IMR-90 (cell line): ENCODE measurements at regions not wholly inside any gene's neighbourhood (a gene's known extent, or its start where the extent isn't known, plus 50 kb on each side); places are given as distances from the start of the nearest gene placed in this dataset.

ENCODE experiments used
- ATAC-seq: fragments of 200-7000 bp; cut with Tn5 transposase; 2 replicates; pipeline ENCODE4 v1.9.1; 2020; ENCODE audit warnings: low read depth, mild to moderate bottlenecking, moderate library complexity
- BruUV-seq: library from RNA; stranded (reverse); fragments of 400-500 nt; replicated peaks from 2 replicates; lab custom pipeline; 2021; lab: Mats Ljungman, UMichigan
- CTCF ChIA-PET: fragments of 300-600 bp; formaldehyde crosslinking; extraction: SDS; loops from one replicate; lab custom pipeline; 2021; ENCODE audit warnings: antibody characterized with exemption; lab: Yijun Ruan, JAX
- POLR2A ChIA-PET: fragments of 300-600 bp; sonication (Branson Sonifier 250); formaldehyde crosslinking; loops from one replicate; lab custom pipeline; 2022; ENCODE audit warnings: antibody characterized with exemption; ENCODE audit not compliant: unreplicated experiment; lab: Charles Lee
- DNase-seq: peaks from one replicate; pipeline ENCODE4 v3.0.0; 2013
- H2AFZ ChIP-seq: replicated peaks from 2 replicates; pipeline ENCODE3; 2013; ENCODE audit warnings: low read length, mild to moderate bottlenecking; ENCODE audit not compliant: poor library complexity
- H2AK5ac ChIP-seq: 2 replicates; pipeline ENCODE4 v1.6.1; 2013; ENCODE audit warnings: low read depth, low read length, inconsistent platforms
- H2AK9ac ChIP-seq: replicated peaks from 2 replicates; pipeline ENCODE3; 2013; ENCODE audit warnings: mild to moderate bottlenecking, low read depth, low read length, moderate library complexity; ENCODE audit not compliant: poor library complexity
- H2BK120ac ChIP-seq: 2 replicates; pipeline ENCODE4 v1.6.1; 2013; ENCODE audit warnings: low read depth, low read length, inconsistent platforms
- H2BK15ac ChIP-seq: 3 replicates; pipeline ENCODE4 v1.6.1; 2013; ENCODE audit warnings: low read depth, low read length, inconsistent platforms
- H2BK20ac ChIP-seq: 2 replicates; pipeline ENCODE4 v1.6.1; 2013; ENCODE audit warnings: low read depth, mild to moderate bottlenecking, inconsistent platforms, low read length, moderate library complexity
- H2BK5ac ChIP-seq: 2 replicates; pipeline ENCODE4 v1.6.1; 2013; ENCODE audit warnings: mild to moderate bottlenecking, low read depth, low read length, inconsistent platforms; ENCODE audit not compliant: poor library complexity, severe bottlenecking
- H3K14ac ChIP-seq: replicated peaks from 2 replicates; pipeline ENCODE4 v1.6.1; 2013; ENCODE audit warnings: low read depth, low read length, inconsistent platforms
- H3K18ac ChIP-seq: 2 replicates; pipeline ENCODE4 v1.6.1; 2013; ENCODE audit warnings: low read depth, low read length, control low read depth
- H3K23ac ChIP-seq: 2 replicates; pipeline ENCODE4 v1.6.1; 2013; ENCODE audit warnings: low read depth, low read length, inconsistent platforms
- H3K27ac ChIP-seq: 2 replicates; pipeline ENCODE4 v1.5.1; 2013; ENCODE audit warnings: mild to moderate bottlenecking, control low read depth, low read length; ENCODE audit not compliant: insufficient read depth
- H3K27me3 ChIP-seq: 2 replicates; pipeline ENCODE4 v1.6.1; 2013; ENCODE audit warnings: low read length; ENCODE audit not compliant: control insufficient read depth, insufficient read depth
- H3K36me3 ChIP-seq: 2 replicates; pipeline ENCODE4 v1.6.1; 2013; ENCODE audit warnings: low read length, mixed read lengths; ENCODE audit not compliant: control insufficient read depth, insufficient read depth
- H3K4ac ChIP-seq: 2 replicates; pipeline ENCODE4 v1.6.1; 2013; ENCODE audit warnings: low read depth, low read length, inconsistent platforms
- H3K4me1 ChIP-seq: 2 replicates; pipeline ENCODE4 v1.6.1; 2013; ENCODE audit warnings: low read length, mixed read lengths; ENCODE audit not compliant: control insufficient read depth, insufficient read depth
- H3K4me2 ChIP-seq: 2 replicates; pipeline ENCODE4 v1.6.1; 2013; ENCODE audit warnings: low read depth, mild to moderate bottlenecking, control low read depth, low read length, moderate library complexity
- H3K4me3 ChIP-seq: 2 replicates; pipeline ENCODE4 v1.5.1; 2013; ENCODE audit warnings: low read depth, mild to moderate bottlenecking, control low read depth, low read length, moderate library complexity; ENCODE audit not compliant: insufficient read depth
- H3K56ac ChIP-seq: 2 replicates; pipeline ENCODE4 v1.6.1; 2013; ENCODE audit warnings: low read length, inconsistent platforms; ENCODE audit not compliant: insufficient read depth; ENCODE audit errors: extremely low read depth
- H3K79me1 ChIP-seq, 2 experiments: 2 replicates each; pipeline ENCODE4 v1.6.1; 2013; ENCODE audit warnings: low read length in 2 of 2, inconsistent platforms in 1 of 2, low read depth in 1 of 2
- H3K9ac ChIP-seq: 2 replicates; pipeline ENCODE4 v1.6.1; 2013; ENCODE audit warnings: low read depth, low read length, control low read depth
- H3K9me1 ChIP-seq: 2 replicates; pipeline ENCODE4 v1.6.1; 2013; ENCODE audit warnings: low read length, inconsistent platforms; ENCODE audit not compliant: insufficient read depth
- H3K9me3 ChIP-seq: 2 replicates; pipeline ENCODE4 v1.6.1; 2013; ENCODE audit warnings: low read length; ENCODE audit not compliant: control insufficient read depth, insufficient read depth
- H4K20me1 ChIP-seq: 2 replicates; pipeline ENCODE4 v1.6.1; 2013; ENCODE audit warnings: low read length, inconsistent platforms; ENCODE audit not compliant: insufficient read depth
- H4K5ac ChIP-seq: 2 replicates; pipeline ENCODE4 v1.6.1; 2013; ENCODE audit warnings: mild to moderate bottlenecking, low read depth, low read length, control low read depth
- H4K8ac ChIP-seq, 2 experiments: 2 replicates each; pipeline ENCODE4 v1.6.1; 2013; ENCODE audit warnings: low read depth in 2 of 2, low read length in 2 of 2, control low read depth in 1 of 2, inconsistent platforms in 1 of 2
- H4K91ac ChIP-seq: 2 replicates; pipeline ENCODE4 v1.6.1; 2013; ENCODE audit warnings: low read depth, low read length, inconsistent platforms; ENCODE audit not compliant: insufficient read depth
- BHLHE40 ChIP-seq: fragments of 150-350 bp; IDR thresholded peaks from 2 replicates; pipeline ENCODE4 v1.6.1; 2016; ENCODE audit warnings: mild to moderate bottlenecking, low read depth, low read length
- CEBPB ChIP-seq: IDR thresholded peaks from 2 replicates; pipeline ENCODE4 v1.6.1; 2012; ENCODE audit warnings: low read depth, low read length, improper control_type of control experiment
- CHD1 ChIP-seq: IDR thresholded peaks from 2 replicates; pipeline ENCODE4 v1.6.1; 2012; ENCODE audit warnings: low read depth, low read length, improper control_type of control experiment
- MAFK ChIP-seq: IDR thresholded peaks from 2 replicates; pipeline ENCODE4 v1.6.1; 2012; ENCODE audit warnings: low read depth, low read length, improper control_type of control experiment
- MAZ ChIP-seq: IDR thresholded peaks from 2 replicates; pipeline ENCODE4 v1.6.1; 2012; ENCODE audit warnings: low read depth, mild to moderate bottlenecking, low read length, improper control_type of control experiment, moderate library complexity, borderline replicate concordance
- NFE2L2 ChIP-seq: fragments of 150-350 bp; IDR thresholded peaks from 2 replicates; pipeline ENCODE4 v1.6.1; 2016; ENCODE audit warnings: low read depth, mild to moderate bottlenecking, low read length
- RCOR1 ChIP-seq: IDR thresholded peaks from 2 replicates; pipeline ENCODE4 v1.6.1; 2012; ENCODE audit warnings: mild to moderate bottlenecking, low read length, improper control_type of control experiment; ENCODE audit not compliant: insufficient replicate concordance
- RFX5 ChIP-seq: IDR thresholded peaks from 2 replicates; pipeline ENCODE4 v1.8.0; 2012; ENCODE audit warnings: low read depth, mild to moderate bottlenecking, low read length, moderate library complexity
- SMC3 ChIP-seq: fragments of 150-350 bp; IDR thresholded peaks from 2 replicates; pipeline ENCODE4 v1.6.1; 2016; ENCODE audit warnings: low read depth, mild to moderate bottlenecking, antibody characterized with exemption, low read length, moderate library complexity
- WGBS, 2 experiments: methylation state at CpG; one replicate each; pipeline versions ENCODE4 v1.1.5 to v1.1.7; 2013; ENCODE audit warnings: missing lambda C conversion rate in 2 of 2; ENCODE audit not compliant: insufficient read length in 1 of 2; ENCODE audit errors: extremely low coverage in 2 of 2; 5-methylcytosine and 5-hydroxymethylcytosine counted together
- dilution Hi-C: fragments of 300-500 bp; cut with HindIII; formaldehyde crosslinking; loops from one replicate; pipeline ENCODE4 v1.14.3; 2018; ENCODE audit warnings: low sequenced_read_pairs; ENCODE audit not compliant: unreplicated experiment
- in situ Hi-C: fragments of 300-500 bp; cut with MboI; formaldehyde crosslinking; loops from 3 replicates; pipeline ENCODE4 v1.14.3; 2019; ENCODE audit warnings: low sequenced_read_pairs, inconsistent platforms, mixed read lengths
- intact Hi-C: fragments of 100-400 bp; cut with micrococcal nuclease; formaldehyde crosslinking; loops from 2 replicates; pipeline ENCODE4 v1.10.0; 2022
- TF ChIP-seq, protein P1 (sequence below): fragments of 150-350 bp; IDR thresholded peaks from 2 replicates; pipeline ENCODE4 v1.6.1; 2017; ENCODE audit warnings: mild to moderate bottlenecking, antibody characterized with exemption, low read length, low read depth

- H2AK9ac ChIP-seq, result no peak overlapping the region
- H4K5ac ChIP-seq, result no peak overlapping the region
- H2BK120ac ChIP-seq, result no peak overlapping the region
- in situ Hi-C loops (no loop called here), intact Hi-C loops (no loop called here), dilution Hi-C loops (no loop called here)
- no peaks in the 10 kb centered on the region for H3K27me3 ChIP-seq
- no peak overlapping the region for H3K9ac ChIP-seq
- H2BK20ac ChIP-seq, result no peak overlapping the region
- BruUV-seq, result no TSS peak
- H3K18ac ChIP-seq, result no peak overlapping the region
- no peak overlapping the region for H3K4me2 ChIP-seq
- no peak overlapping the region for H4K91ac ChIP-seq
- H3K4ac ChIP-seq, result no peak overlapping the region
- no peak overlapping the region for H4K8ac ChIP-seq
- H2AK5ac ChIP-seq, result no peak overlapping the region
- no peak overlapping the region for H2BK15ac ChIP-seq
- H3K23ac ChIP-seq, result no peak overlapping the region
- no peak for DNase-seq
- TF ChIP-seq BHLHE40 (no peak), CEBPB (no peak), CHD1 (no peak), MAZ (no peak), MAFK (no peak), SMC3 (no peak), RFX5 (no peak), RCOR1 (no peak), NFE2L2 (no peak)
- TF ChIP-seq, protein P1, sequence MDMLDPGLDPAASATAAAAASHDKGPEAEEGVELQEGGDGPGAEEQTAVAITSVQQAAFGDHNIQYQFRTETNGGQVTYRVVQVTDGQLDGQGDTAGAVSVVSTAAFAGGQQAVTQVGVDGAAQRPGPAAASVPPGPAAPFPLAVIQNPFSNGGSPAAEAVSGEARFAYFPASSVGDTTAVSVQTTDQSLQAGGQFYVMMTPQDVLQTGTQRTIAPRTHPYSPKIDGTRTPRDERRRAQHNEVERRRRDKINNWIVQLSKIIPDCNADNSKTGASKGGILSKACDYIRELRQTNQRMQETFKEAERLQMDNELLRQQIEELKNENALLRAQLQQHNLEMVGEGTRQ, result no peak
- H3K14ac ChIP-seq, result no peak overlapping the region
- H3K4me3 ChIP-seq, result no peak overlapping the region
- no peaks in the 10 kb centered on the region for H3K4me1 ChIP-seq
- ChIA-PET POLR2A (no interaction called here), CTCF (no interaction called here)
- H2AFZ ChIP-seq, result no peak overlapping the region
- no peak overlapping the region for H2BK5ac ChIP-seq
- H3K79me1 ChIP-seq, result no peaks in the 10 kb centered on the region
- H3K36me3 ChIP-seq, result no peaks in the 10 kb centered on the region
- H4K20me1 ChIP-seq, result no peaks in the 10 kb centered on the region
- WGBS, 2 experiments, result no CpG with 5 or more reads among the region's 4 CpGs
- no peak for ATAC-seq
- H3K56ac ChIP-seq, result no peak overlapping the region
- peaks cover 8% of the 10 kb centered on the region; the same call in 1 of the 2 replicates for H3K9me3 ChIP-seq
- no peaks in the 10 kb centered on the region for H3K9me1 ChIP-seq
- no peak overlapping the region for H3K27ac ChIP-seq
These were observed 252.3 kb downstream of the IZUMO3 start for GRCh38 chr9:24293386-24293785.
